HG03442 (cell line): ENCODE measurements at regions not wholly inside any gene's neighbourhood (a gene's known extent, or its start where the extent isn't known, plus 50 kb on each side); places are given as distances from the start of the nearest gene placed in this dataset.
"Not testable (repeated sequence)": the region's sequence is repeated elsewhere in the genome, so short reads cannot be mapped to it uniquely, and the experiment has no call there.

Source experiments
- ATAC-seq: cut with Tn5 transposase; IDR thresholded peaks from one replicate; pipeline ENCODE4 v1.9.1; 2021; ENCODE audit warnings: mild to moderate bottlenecking, moderate library complexity; ENCODE audit not compliant: unreplicated experiment

DNA sequence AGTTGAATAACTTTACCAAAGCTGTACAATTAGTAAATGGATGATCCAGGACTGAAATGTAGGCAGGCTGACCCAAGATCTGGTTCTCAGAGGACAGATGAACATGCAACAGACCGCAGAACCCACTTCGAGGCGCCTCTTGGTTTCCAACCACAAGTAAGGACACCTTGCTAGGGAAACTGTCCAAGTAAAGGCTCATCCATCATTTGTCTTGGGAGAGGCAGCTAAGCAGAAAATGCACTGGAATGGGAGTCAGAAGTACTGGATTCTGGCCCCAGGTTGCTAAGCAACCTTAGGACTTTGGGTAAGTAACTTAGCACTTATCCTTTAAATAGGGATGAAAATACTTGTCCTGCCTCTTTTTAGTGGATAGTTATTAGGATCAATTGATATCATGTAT lies 366.3 kb upstream of the LRRC3B start:
- ATAC-seq, result no peak

- no peak for ATAC-seq
Observed at GRCh38 chr3:26259176-26259575, 363.4 kb upstream of the LRRC3B start.

- ATAC-seq, result no peak
Observed at GRCh38 chr3:26260139-26260538, 362.4 kb upstream of the LRRC3B start.

DNA sequence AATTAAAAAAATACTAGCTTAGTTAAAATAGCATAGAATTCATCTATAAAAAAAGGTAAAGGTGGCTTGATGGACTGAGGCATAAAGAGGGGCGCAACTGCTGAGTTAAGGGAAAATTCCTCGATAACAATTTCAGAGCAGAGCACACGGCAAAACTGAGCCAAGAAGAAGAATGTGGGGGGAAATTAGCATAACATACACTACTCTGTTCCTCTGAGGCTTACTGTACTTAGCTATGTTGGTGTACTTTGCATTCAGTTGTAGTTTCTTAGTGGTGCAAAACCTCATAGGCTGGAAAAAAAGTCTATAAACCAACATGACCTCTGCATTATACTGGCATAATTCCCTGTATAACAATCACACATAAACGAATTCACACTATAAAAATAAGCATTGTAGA lies 357.9 kb upstream of the LRRC3B start:
- ATAC-seq, result no peak

DNA sequence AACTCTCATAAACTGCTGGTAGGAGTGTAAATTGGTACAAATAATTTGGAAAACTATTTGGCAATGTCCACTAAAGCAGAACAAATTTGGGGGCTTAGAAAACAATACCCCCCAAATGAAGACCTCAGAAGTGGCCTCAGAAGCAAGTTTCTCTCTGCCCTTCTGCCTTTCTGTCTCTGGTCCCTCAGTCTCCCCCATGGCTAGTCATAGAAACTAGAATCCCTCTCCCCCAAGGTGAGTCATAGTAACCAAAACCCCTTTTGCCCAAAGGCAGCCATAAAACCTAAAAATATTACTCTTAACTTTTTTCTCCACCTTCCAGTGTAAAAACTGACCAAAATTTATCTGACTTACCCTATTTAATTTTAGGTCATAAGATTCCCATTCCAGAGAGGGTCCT lies 350.7 kb upstream of the LRRC3B start:
- ATAC-seq, result no peak

DNA sequence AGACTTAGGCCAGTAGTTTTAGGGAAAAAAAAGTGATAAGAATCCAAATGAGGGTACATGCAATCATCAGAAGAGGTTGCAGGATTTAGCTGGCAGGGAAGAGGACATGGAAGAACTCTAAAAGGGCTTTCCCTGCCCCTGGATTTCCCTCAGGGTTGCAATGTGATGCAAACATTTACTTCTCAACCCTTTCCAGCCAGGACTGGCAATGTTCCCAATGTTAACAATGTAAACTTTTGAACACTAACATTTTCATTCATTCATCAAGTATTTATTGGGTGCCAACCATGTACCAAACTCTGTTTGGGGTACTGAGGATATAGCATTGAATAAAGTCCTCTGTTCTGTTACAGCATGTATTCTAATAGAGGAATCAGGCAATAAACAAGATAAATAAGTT lies 349.4 kb upstream of the LRRC3B start:
- ATAC-seq, result no peak

- no peak for ATAC-seq
Observed at GRCh38 chr3:26279091-26279490, 343.5 kb upstream of the LRRC3B start.

GRCh38 chr3:26280517-26280916 lies 342.1 kb upstream of the LRRC3B start:
- no peak for ATAC-seq

GRCh38 chr3:26281284-26281985 lies 341.1 kb upstream of the LRRC3B start:
- ATAC-seq, result no peak

DNA sequence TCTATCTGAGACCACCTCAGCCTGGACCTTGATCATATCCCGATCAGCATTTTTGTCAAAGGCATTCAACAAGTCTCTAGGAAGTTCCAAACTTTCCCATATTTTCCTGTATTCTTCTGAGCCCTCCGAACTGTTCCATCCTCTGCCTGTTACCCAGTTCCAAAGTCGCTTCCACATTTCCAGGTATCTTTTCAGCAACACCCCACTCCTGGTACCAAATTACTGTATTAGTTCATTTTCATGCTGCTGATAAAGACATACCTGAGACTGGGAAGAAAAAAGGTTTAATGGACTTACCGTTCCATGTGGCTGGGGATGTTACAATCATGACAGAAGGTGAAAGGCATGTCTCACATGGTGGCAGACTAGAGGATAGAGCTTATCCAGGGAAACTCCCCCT lies 338.1 kb upstream of the LRRC3B start:
- not testable (repeated sequence) for ATAC-seq

DNA sequence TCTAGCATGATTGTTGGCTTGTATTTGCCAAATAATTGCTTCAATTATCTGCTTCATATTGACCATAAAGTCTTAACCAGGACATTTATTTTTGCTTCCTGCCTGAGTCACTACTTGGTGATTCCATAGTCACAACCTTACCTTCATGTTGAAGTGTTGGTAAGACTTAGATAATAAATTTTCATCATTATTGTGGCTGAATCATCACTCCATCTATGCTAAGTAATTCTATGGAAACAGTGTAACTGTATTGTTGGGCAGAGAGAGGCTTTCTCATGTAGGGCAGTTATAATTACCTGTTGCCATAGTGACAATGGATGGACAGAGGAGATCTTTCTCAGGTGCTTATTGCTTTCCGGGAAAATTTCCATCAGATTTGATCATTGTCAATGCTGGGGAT lies 330.7 kb upstream of the LRRC3B start:
- ATAC-seq, result no peak

DNA sequence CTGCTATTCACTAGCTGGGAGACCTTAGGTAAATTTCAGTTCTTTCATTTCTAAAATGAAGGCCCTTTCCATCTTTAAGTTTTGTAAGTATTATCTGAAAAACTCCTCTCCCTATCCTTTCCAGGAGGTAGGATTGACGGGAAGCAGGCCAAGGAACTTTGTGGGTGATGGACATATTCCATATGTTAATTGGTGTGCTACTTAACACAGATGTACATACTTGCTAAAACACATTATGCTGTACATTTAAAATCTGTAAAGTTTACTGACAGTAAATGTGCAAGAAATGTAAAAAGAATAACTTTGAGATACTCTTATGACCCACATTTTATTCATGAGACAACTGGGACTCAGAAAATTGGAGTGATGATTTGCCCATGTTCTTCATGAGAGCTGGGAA lies 329.8 kb upstream of the LRRC3B start:
- no peak for ATAC-seq

DNA sequence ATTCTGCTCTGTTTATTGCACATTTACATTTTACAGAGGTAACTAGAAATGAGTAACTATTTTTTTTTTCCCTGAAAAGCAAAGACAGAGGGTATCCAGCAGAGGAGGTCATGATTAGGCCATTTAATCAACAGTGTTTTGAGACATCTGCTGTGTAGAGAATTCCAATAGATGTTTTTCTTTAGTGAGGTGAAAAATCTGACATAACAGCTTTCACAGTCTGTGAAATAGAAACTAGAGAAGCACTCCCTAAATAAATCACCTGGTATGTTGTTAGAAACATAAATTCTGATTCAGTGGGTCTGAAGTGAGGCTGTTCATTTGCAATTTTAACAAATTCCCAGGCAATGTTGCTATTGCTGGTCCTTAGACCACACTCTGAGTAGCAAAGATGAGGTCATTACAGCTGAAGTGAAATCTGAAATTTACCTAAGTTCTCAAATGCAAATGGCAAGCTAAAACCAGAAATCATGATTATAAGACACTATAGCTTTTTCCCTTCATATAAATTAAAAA lies 329.2 kb upstream of the LRRC3B start:
- ATAC-seq, result no peak

DNA sequence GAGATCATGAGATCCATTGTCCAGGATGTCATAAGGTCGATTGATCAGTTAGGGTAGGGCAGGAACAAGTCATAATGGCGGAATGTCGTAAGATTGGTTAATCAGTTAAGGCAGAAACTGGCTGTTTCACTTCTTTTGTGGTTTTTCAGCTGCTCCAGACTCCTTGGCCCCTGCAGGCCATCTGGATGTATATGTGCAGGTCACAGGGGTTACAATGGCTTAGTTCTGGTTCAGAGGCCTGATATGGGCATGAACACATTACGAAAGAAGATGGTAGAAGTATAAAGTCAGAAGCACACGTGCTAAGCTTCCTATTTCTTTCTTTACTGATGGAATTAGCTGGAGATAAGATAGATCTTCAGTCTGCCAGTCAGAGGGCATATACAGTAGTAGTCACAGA lies 315.4 kb upstream of the LRRC3B start:
- no peak for ATAC-seq

GRCh38 chr3:26307787-26308186 lies 314.8 kb upstream of the LRRC3B start:
- no peak for ATAC-seq

GRCh38 chr3:26308454-26308853 lies 314.1 kb upstream of the LRRC3B start:
- no peak for ATAC-seq

GRCh38 chr3:26309536-26309935 lies 313.0 kb upstream of the LRRC3B start:
- not testable (repeated sequence) for ATAC-seq

DNA sequence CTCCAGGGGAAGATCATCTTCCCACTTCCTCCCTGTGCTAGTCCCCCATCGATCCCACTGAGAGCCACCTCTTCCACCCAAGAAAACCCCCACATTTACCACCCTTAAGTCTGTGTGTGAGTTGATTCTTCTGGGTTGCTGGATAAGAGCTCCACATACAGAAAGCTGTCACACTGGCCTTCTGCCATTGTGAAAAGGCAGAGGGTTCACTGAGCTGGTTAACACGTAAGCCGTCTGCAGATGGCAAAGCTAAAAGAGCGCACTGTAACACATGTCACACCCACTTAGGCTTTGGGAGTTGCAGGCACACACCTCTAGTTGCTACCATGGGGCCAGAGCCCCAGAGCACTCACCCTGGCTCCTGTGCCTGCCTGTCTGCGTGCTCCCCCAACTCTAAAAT lies 309.8 kb upstream of the LRRC3B start:
- ATAC-seq, result no peak

- no peak for ATAC-seq
Observed at GRCh38 chr3:26316472-26316871, 306.1 kb upstream of the LRRC3B start.

DNA sequence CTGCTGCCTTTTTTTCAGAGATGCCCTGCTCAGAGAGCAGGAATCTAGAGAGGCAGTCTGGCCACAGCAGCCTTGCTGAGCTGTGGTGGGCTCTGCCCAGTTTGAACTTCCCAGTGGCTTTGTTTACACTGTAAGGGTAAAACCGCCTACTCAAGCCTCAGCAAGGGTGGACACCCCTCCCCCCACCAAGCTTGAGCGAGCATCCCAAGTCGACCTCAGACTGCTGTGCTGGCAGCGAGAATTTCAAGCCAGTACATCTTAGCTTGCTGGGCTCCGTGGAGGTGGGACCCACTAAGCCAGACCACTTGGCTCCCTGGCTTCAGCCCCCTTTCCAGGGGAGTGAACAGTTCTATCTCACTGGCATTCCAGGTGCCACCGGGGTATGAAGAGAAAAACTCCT lies 298.8 kb upstream of the LRRC3B start:
- not testable (repeated sequence) for ATAC-seq

- no peak for ATAC-seq
Observed at GRCh38 chr3:26340001-26340400, 282.6 kb upstream of the LRRC3B start.

GRCh38 chr3:26343647-26344046 lies 278.9 kb upstream of the LRRC3B start:
- no peak for ATAC-seq

- no peak for ATAC-seq
Observed at GRCh38 chr3:26345613-26346012, 277.0 kb upstream of the LRRC3B start.
